Stimulated activated naive B cell treated with anti-CD40 and anti-IgM and Interleukin-4, amounts not matched to agents 10 μg/mL and 1 μg/mL and 100 μg/mL, for 72 hours (primary cell): ENCODE measurements at regions not wholly inside any gene's neighbourhood (a gene's known extent, or its start where the extent isn't known, plus 50 kb on each side); places are given as distances from the start of the nearest gene placed in this dataset.

Experiments
- ATAC-seq, 2 donors: fragments of 150-1000 bp; cut with Tn5 transposase; replicated peaks; 2 replicates each; pipeline ENCODE4 v1.10.0; 2021; ENCODE audit warnings: moderate library complexity in 1 of 2
- DNase-seq: peaks from one replicate; pipeline ENCODE4 v3.0.0; 2021
- H3K27ac Mint-ChIP-seq: one replicate; pipeline ENCODE4 v1.8.0; 2022; ENCODE audit warnings: mild to moderate bottlenecking, mixed read lengths
- H3K27me3 Mint-ChIP-seq, 2 donors: one replicate each; pipeline ENCODE4 v1.8.0; 2022; ENCODE audit warnings: mixed read lengths in 2 of 2
- H3K36me3 Mint-ChIP-seq, 2 donors: one replicate each; pipeline ENCODE4 v1.8.0; 2022; ENCODE audit warnings: mixed read lengths in 2 of 2, mild to moderate bottlenecking in 1 of 2
- H3K4me1 Mint-ChIP-seq, 2 donors: one replicate each; pipeline ENCODE4 v1.8.0; 2022; ENCODE audit warnings: mixed read lengths in 2 of 2, mild to moderate bottlenecking in 1 of 2
- H3K4me3 Mint-ChIP-seq, 2 donors: one replicate each; pipeline ENCODE4 v1.8.0; 2022; ENCODE audit warnings: mild to moderate bottlenecking in 2 of 2, mixed read lengths in 2 of 2, moderate library complexity in 1 of 2
- H3K9me3 Mint-ChIP-seq, 2 donors: one replicate each; pipeline ENCODE4 v1.8.0; 2022; ENCODE audit warnings: mixed read lengths in 2 of 2, mild to moderate bottlenecking in 1 of 2

- H3K9me3 Mint-ChIP-seq = peaks cover 0 to 4% of the 10 kb centered on the region in 2 donors
- DNase-seq (no peak), ATAC-seq (no peak)
- H3K4me3 Mint-ChIP-seq = no peak overlapping the region
- no peak overlapping the region for H3K27ac Mint-ChIP-seq
- no peaks in the 10 kb centered on the region for H3K36me3 Mint-ChIP-seq
- H3K27me3 Mint-ChIP-seq = no peaks in the 10 kb centered on the region
- no peaks in the 10 kb centered on the region for H3K4me1 Mint-ChIP-seq
Observed at GRCh38 chrY:15345471-15346155, 821.3 kb downstream of the NLGN4Y start.

GRCh38 chrY:15349351-15349750, 825.0 kb downstream of the NLGN4Y start:
- no peak overlapping the region for H3K27ac Mint-ChIP-seq
- no peaks in the 10 kb centered on the region for H3K36me3 Mint-ChIP-seq

GRCh38 chrY:15355321-15355720, 831.0 kb downstream of the NLGN4Y start:
- Mint-ChIP-seq H3K4me1 (no peaks in the 10 kb centered on the region), H3K27ac (no peak overlapping the region), H3K36me3 (no peaks in the 10 kb centered on the region), H3K4me3 (no peak overlapping the region), H3K27me3 (no peaks in the 10 kb centered on the region), H3K9me3 (peaks cover 0 to 5% of the 10 kb centered on the region in 2 donors)
- ATAC-seq = peak in 1 of 2 donors; percentile 81
- DNase-seq = peak; percentile 0

More at GRCh38 chrY:15349351-15349750, 825.0 kb downstream of the NLGN4Y start:
- H3K9me3 Mint-ChIP-seq = peaks cover 0 to 5% of the 10 kb centered on the region in 2 donors
- ATAC-seq (no peak), DNase-seq (no peak)
- H3K27me3 Mint-ChIP-seq = no peaks in the 10 kb centered on the region
- no peak overlapping the region for H3K4me3 Mint-ChIP-seq
- no peaks in the 10 kb centered on the region for H3K4me1 Mint-ChIP-seq

GRCh38 chrY:15360471-15360870, 836.1 kb downstream of the NLGN4Y start:
- Mint-ChIP-seq H3K27me3 (no peaks in the 10 kb centered on the region), H3K4me3 (no peak overlapping the region), H3K36me3 (no peaks in the 10 kb centered on the region), H3K27ac (no peak overlapping the region), H3K4me1 (no peaks in the 10 kb centered on the region), H3K9me3 (no peaks in the 10 kb centered on the region)
- ATAC-seq (no peak), DNase-seq (no peak)

GRCh38 chrY:15364996-15365395, 840.7 kb downstream of the NLGN4Y start:
- DNase-seq = no peak
- no peak for ATAC-seq

GRCh38 chrY:15368786-15369185, 844.5 kb downstream of the NLGN4Y start:
- no peak overlapping the region for H3K4me3 Mint-ChIP-seq
- H3K27ac Mint-ChIP-seq = no peak overlapping the region
- DNase-seq = no peak
- no peaks in the 10 kb centered on the region for H3K27me3 Mint-ChIP-seq
- ATAC-seq = no peak
- H3K36me3 Mint-ChIP-seq = no peaks in the 10 kb centered on the region
- H3K4me1 Mint-ChIP-seq = no peaks in the 10 kb centered on the region
- peaks cover 0 to 1% of the 10 kb centered on the region in 2 donors for H3K9me3 Mint-ChIP-seq

More at GRCh38 chrY:15364996-15365395, 840.7 kb downstream of the NLGN4Y start:
- Mint-ChIP-seq H3K4me1 (no peaks in the 10 kb centered on the region), H3K36me3 (no peaks in the 10 kb centered on the region), H3K27me3 (no peaks in the 10 kb centered on the region), H3K9me3 (peaks cover 0 to 1% of the 10 kb centered on the region in 2 donors), H3K4me3 (no peak overlapping the region), H3K27ac (no peak overlapping the region)

GRCh38 chrY:15385178-15385577, 860.8 kb downstream of the NLGN4Y start:
- no peak for ATAC-seq
- Mint-ChIP-seq H3K4me3 (no peak overlapping the region), H3K27ac (no peak overlapping the region), H3K9me3 (peaks cover 0 to 2% of the 10 kb centered on the region in 2 donors), H3K4me1 (no peaks in the 10 kb centered on the region), H3K36me3 (no peaks in the 10 kb centered on the region), H3K27me3 (no peaks in the 10 kb centered on the region)
- no peak for DNase-seq

- ATAC-seq = no peak
- Mint-ChIP-seq H3K36me3 (no peaks in the 10 kb centered on the region), H3K4me1 (no peaks in the 10 kb centered on the region), H3K27me3 (no peaks in the 10 kb centered on the region), H3K4me3 (no peak overlapping the region), H3K27ac (no peak overlapping the region), H3K9me3 (peaks cover 0 to 2% of the 10 kb centered on the region in 2 donors)
- no peak for DNase-seq
Observed at GRCh38 chrY:15397556-15398280, 873.4 kb downstream of the NLGN4Y start.

- H3K36me3 Mint-ChIP-seq = no peaks in the 10 kb centered on the region
- ATAC-seq (no peak), DNase-seq (no peak)
- H3K27me3 Mint-ChIP-seq = no peaks in the 10 kb centered on the region
- H3K27ac Mint-ChIP-seq = no peak overlapping the region
- peaks cover 0 to 2% of the 10 kb centered on the region in 2 donors for H3K9me3 Mint-ChIP-seq
- H3K4me3 Mint-ChIP-seq = no peak overlapping the region
- no peaks in the 10 kb centered on the region for H3K4me1 Mint-ChIP-seq
Observed at GRCh38 chrY:15402451-15402850, 878.1 kb downstream of the NLGN4Y start.

GRCh38 chrY:15404551-15404950, 880.2 kb downstream of the NLGN4Y start:
- peaks cover 0 to 4% of the 10 kb centered on the region in 2 donors for H3K9me3 Mint-ChIP-seq
- no peak overlapping the region for H3K27ac Mint-ChIP-seq
- DNase-seq = no peak
- no peak for ATAC-seq
- H3K36me3 Mint-ChIP-seq = no peaks in the 10 kb centered on the region
- H3K4me3 Mint-ChIP-seq = no peak overlapping the region
- H3K27me3 Mint-ChIP-seq = no peaks in the 10 kb centered on the region
- H3K4me1 Mint-ChIP-seq = no peaks in the 10 kb centered on the region

- Mint-ChIP-seq H3K4me3 (no peak overlapping the region), H3K9me3 (no peaks in the 10 kb centered on the region), H3K4me1 (no peaks in the 10 kb centered on the region), H3K27me3 (no peaks in the 10 kb centered on the region), H3K36me3 (no peaks in the 10 kb centered on the region), H3K27ac (no peak overlapping the region)
- no peak for ATAC-seq
- no peak for DNase-seq
Observed at GRCh38 chrY:15415165-15415564, 890.8 kb downstream of the NLGN4Y start.

GRCh38 chrY:15418613-15419012, 894.3 kb downstream of the NLGN4Y start:
- H3K4me1 Mint-ChIP-seq = peaks cover 0 to 4% of the 10 kb centered on the region in 2 donors
- H3K27me3 Mint-ChIP-seq = no peaks in the 10 kb centered on the region
- DNase-seq = no peak
- no peak overlapping the region for H3K4me3 Mint-ChIP-seq
- no peaks in the 10 kb centered on the region for H3K9me3 Mint-ChIP-seq
- H3K27ac Mint-ChIP-seq = no peak overlapping the region
- H3K36me3 Mint-ChIP-seq = no peaks in the 10 kb centered on the region
- ATAC-seq = no peak

- H3K4me1 Mint-ChIP-seq = peaks cover 0 to 20% of the 10 kb centered on the region in 2 donors
- no peak overlapping the region for H3K27ac Mint-ChIP-seq
- peaks cover 0 to 7% of the 10 kb centered on the region in 2 donors for H3K9me3 Mint-ChIP-seq
- ATAC-seq (peak in 1 of 2 donors; percentile 74), DNase-seq (no peak)
- H3K4me3 Mint-ChIP-seq = peak overlapping the region in 1 of 2 donors; percentile 80
- no peaks in the 10 kb centered on the region for H3K27me3 Mint-ChIP-seq
- no peaks in the 10 kb centered on the region for H3K36me3 Mint-ChIP-seq
Observed at GRCh38 chrY:15424665-15425132, 900.4 kb downstream of the NLGN4Y start.

GRCh38 chrY:15440021-15440695, 915.8 kb downstream of the NLGN4Y start:
- no peak overlapping the region for H3K27ac Mint-ChIP-seq
- no peaks in the 10 kb centered on the region for H3K4me1 Mint-ChIP-seq
- no peaks in the 10 kb centered on the region for H3K27me3 Mint-ChIP-seq
- H3K36me3 Mint-ChIP-seq = no peaks in the 10 kb centered on the region
- no peak for ATAC-seq
- DNase-seq = no peak
- H3K4me3 Mint-ChIP-seq = no peak overlapping the region
- peaks cover 0 to 2% of the 10 kb centered on the region in 2 donors for H3K9me3 Mint-ChIP-seq
